Sigmoid colon (tissue), 6 donors: ENCODE measurements at regions not wholly inside any gene's neighbourhood (a gene's known extent, or its start where the extent isn't known, plus 50 kb on each side); places are given as distances from the start of the nearest gene placed in this dataset.

Experiments
- DNase-seq: peaks from one replicate; pipeline ENCODE4 v3.0.0-alpha.2; 2019
- H3K27ac ChIP-seq, 4 donors: fragments of 200-600 bp; sonication (generic); one replicate each; pipeline ENCODE4 v1.5.1; 2016 to 2019; ENCODE audit warnings: mild to moderate bottlenecking in 1 of 4
- H3K27me3 ChIP-seq, 3 donors: fragments of 200-600 bp; sonication (generic); one replicate each; pipeline ENCODE4 v1.5.1; 2019; ENCODE audit warnings: mild to moderate bottlenecking in 1 of 3
- H3K36me3 ChIP-seq, 4 donors: fragments of 200-600 bp; sonication (generic); one replicate each; pipeline ENCODE4 v1.5.1; 2016 to 2019
- H3K4me1 ChIP-seq, 4 donors: fragments of 200-600 bp; sonication (generic); one replicate each; pipeline ENCODE4 v1.5.1; 2017 to 2019
- H3K4me3 ChIP-seq, 4 donors: fragments of 200-600 bp; sonication (generic); one replicate each; pipeline ENCODE4 v1.5.1; 2017 to 2019; ENCODE audit warnings: mild to moderate bottlenecking in 2 of 4, moderate library complexity in 1 of 4
- H3K9me3 ChIP-seq, 4 donors: fragments of 200-600 bp in 3 of 4; sonication (generic) in 3 of 4; one replicate each; pipeline versions ENCODE4 v1.5.1 to v1.6.1; 2013 to 2019
- CTCF ChIP-seq, 4 experiments: fragments of 450-650 bp in 3 of 4; fragments of 200-600 bp in 1 of 4; IDR thresholded peaks; one replicate each; pipeline ENCODE4 v1.5.1; 2016 to 2019; ENCODE audit warnings: antibody characterized with exemption in 4 of 4, mild to moderate bottlenecking in 3 of 4, moderate library complexity in 2 of 4
- EP300 ChIP-seq, 4 donors: sonication (generic); formaldehyde crosslinking; IDR thresholded peaks; one replicate each; pipeline ENCODE4 v1.6.1; 2017; ENCODE audit warnings: antibody characterized with exemption in 4 of 4
- POLR2A ChIP-seq, 2 donors: fragments of 450-650 bp; IDR thresholded peaks; one replicate each; pipeline ENCODE4 v1.6.1; 2016; ENCODE audit warnings: antibody characterized with exemption in 2 of 2, mild to moderate bottlenecking in 2 of 2, moderate library complexity in 2 of 2
- POLR2AphosphoS5 ChIP-seq, 4 donors: sonication (generic); formaldehyde crosslinking; IDR thresholded peaks; one replicate each; pipeline ENCODE4 v1.6.1; 2017; ENCODE audit warnings: antibody characterized with exemption in 4 of 4
- WGBS, 2 donors: extraction: QIAGEN DNeasy Blood & Tissue Kit; methylation state at CpG; one replicate each; pipeline ENCODE4 v1.1.7; 2013; 5-methylcytosine and 5-hydroxymethylcytosine counted together
- intact Hi-C: fragments of 100-400 bp; cut with DNase I; formaldehyde crosslinking; loops from one replicate; pipeline ENCODE4 v1.15.1; 2023
- donor health status: healthy with polysubstance abuse.
- donor health status: healthy.

- intact Hi-C loops: no loop called here
- no peak overlapping the region for H3K27ac ChIP-seq
- no peak for DNase-seq
- 89 to 93% methylated on average over 3 of the region's 3 CpGs for WGBS, 2 donors
- H3K4me1 ChIP-seq: no peaks in the 10 kb centered on the region
- no peaks in the 10 kb centered on the region for H3K36me3 ChIP-seq
- no peak overlapping the region for H3K4me3 ChIP-seq
- no peaks in the 10 kb centered on the region for H3K27me3 ChIP-seq
- H3K9me3 ChIP-seq: no peaks in the 10 kb centered on the region
- TF ChIP-seq EP300 (IDR thresholded peaks at IDR 0.05) (no peak), CTCF (IDR thresholded peaks at IDR 0.05) (no peak), POLR2A (IDR thresholded peaks at IDR 0.05) (no peak), POLR2AphosphoS5 (IDR thresholded peaks at IDR 0.05) (no peak)
These were observed 189.7 kb upstream of the GRIN2B start for GRCh38 chr12:14171106-14171505.

DNA sequence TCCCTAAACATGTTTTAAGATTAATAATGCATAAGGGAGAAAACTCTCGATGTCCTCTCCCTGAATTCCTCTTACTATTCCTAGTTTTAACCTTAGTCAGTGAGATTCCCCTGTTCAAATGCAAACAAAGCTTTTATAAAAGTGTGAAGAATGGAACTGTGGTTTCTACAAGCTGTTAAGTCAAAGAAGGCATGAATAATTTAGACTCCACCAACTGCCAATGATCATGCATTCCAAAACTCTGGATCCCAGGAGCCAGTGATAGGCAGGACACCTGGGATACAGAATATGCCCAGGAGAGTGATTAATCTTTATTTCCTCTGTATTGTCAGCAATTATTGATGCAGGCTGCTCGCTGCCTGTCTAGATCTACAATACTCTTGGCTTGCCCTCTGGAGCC, 190.3 kb upstream of the ATF7IP start:
- WGBS, 2 donors: 77 to 80% methylated on average over 2 of the region's 2 CpGs
- no peak for DNase-seq
- Histone ChIP-seq H3K4me1 (no peaks in the 10 kb centered on the region), H3K27ac (no peak overlapping the region), H3K4me3 (no peak overlapping the region), H3K9me3 (no peaks in the 10 kb centered on the region), H3K36me3 (no peaks in the 10 kb centered on the region), H3K27me3 (no peaks in the 10 kb centered on the region)
- intact Hi-C loops: no loop called here
- TF ChIP-seq POLR2AphosphoS5 (IDR thresholded peaks at IDR 0.05) (no peak), POLR2A (IDR thresholded peaks at IDR 0.05) (no peak), EP300 (IDR thresholded peaks at IDR 0.05) (no peak), CTCF (IDR thresholded peaks at IDR 0.05) (no peak)

- DNase-seq: no peak
- H3K4me3 ChIP-seq: no peak overlapping the region
- H3K27ac ChIP-seq: no peak overlapping the region
- H3K4me1 ChIP-seq: no peaks in the 10 kb centered on the region
- WGBS, 2 donors: 44% methylated on average over 8 of the region's 8 CpGs
- H3K36me3 ChIP-seq: no peaks in the 10 kb centered on the region
- intact Hi-C loops: no loop called here
- H3K9me3 ChIP-seq: no peaks in the 10 kb centered on the region
- H3K27me3 ChIP-seq: no peaks in the 10 kb centered on the region
- TF ChIP-seq CTCF (IDR thresholded peaks at IDR 0.05): peak in 2 of 4 experiments; percentile 20 to 27
- TF ChIP-seq EP300 (IDR thresholded peaks at IDR 0.05): no peak
These were observed 179.9 kb upstream of the ATF7IP start for GRCh38 chr12:14185427-14186192.

DNA sequence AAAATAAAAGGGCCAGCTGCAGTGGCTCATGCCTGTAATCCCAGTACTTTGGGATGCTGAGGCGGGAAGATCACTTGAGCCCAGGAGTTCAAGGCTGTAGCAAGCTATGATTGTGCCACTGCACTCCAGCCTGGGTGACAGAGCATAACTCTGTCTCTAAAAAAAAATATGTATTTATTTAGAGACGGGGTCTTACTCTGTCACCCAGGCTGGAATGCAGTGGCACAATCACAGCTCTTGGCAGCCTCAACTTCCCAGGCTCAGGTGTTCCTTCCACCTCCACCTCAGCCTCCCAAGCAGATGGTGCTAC, 179.3 kb upstream of the ATF7IP start:
- no peak for TF ChIP-seq POLR2AphosphoS5 (IDR thresholded peaks at IDR 0.05)
- peak in 1 of 4 experiments; percentile 6 for TF ChIP-seq CTCF (IDR thresholded peaks at IDR 0.05)
- 30 to 45% methylated on average over 2 of the region's 2 CpGs for WGBS, 2 donors
- H3K9me3 ChIP-seq: no peaks in the 10 kb centered on the region
- H3K27ac ChIP-seq: no peak overlapping the region
- no peaks in the 10 kb centered on the region for H3K4me1 ChIP-seq
- no peaks in the 10 kb centered on the region for H3K36me3 ChIP-seq
- no peak for DNase-seq
- no peaks in the 10 kb centered on the region for H3K27me3 ChIP-seq
- intact Hi-C loops: no loop called here
- H3K4me3 ChIP-seq: no peak overlapping the region

DNA sequence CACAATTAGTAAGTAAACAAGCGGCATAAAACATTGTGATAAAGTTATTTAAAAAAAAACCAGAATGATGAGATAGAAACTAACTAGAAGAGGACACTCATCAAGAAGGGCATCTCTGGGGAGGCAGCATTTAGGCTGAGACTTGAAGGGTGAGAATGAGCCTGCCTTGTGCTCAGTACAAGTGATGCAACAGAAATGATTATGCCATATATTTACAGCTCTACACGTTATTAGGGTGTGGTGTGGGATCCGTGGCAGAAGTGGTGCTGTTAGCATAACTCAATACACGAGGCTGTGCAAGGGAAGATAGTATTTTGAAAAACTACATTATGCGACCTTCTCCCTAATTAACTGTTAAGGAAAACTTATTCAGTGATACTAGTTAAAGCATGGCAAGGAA, 178.5 kb upstream of the ATF7IP start:
- Histone ChIP-seq H3K27ac (no peak overlapping the region), H3K36me3 (no peaks in the 10 kb centered on the region), H3K4me3 (no peak overlapping the region), H3K9me3 (no peaks in the 10 kb centered on the region), H3K27me3 (no peaks in the 10 kb centered on the region), H3K4me1 (no peaks in the 10 kb centered on the region)
- DNase-seq: no peak
- intact Hi-C loops: no loop called here
- TF ChIP-seq CTCF (IDR thresholded peaks at IDR 0.05) (no peak), POLR2A (IDR thresholded peaks at IDR 0.05) (no peak), POLR2AphosphoS5 (IDR thresholded peaks at IDR 0.05) (no peak), EP300 (IDR thresholded peaks at IDR 0.05) (no peak)
- WGBS, 2 donors: 66 to 87% methylated on average over 5 of the region's 5 CpGs
